Smooth muscle cell (in vitro differentiated cells): ENCODE measurements at regions not wholly inside any gene's neighbourhood (a gene's known extent, or its start where the extent isn't known, plus 50 kb on each side); places are given as distances from the start of the nearest gene placed in this dataset.

Experiments used
- DNase-seq: peaks from one replicate; lab custom pipeline; 2025; ENCODE audit not compliant: unreplicated experiment; lab: John Stamatoyannopoulos, UW
- H2AFZ ChIP-seq: fragments of 200-600 bp; sonication (generic); 2 replicates; pipeline ENCODE4 v1.6.0; 2016; ENCODE audit warnings: antibody characterized with exemption, low read depth, mild to moderate bottlenecking
- H3F3A ChIP-seq: fragments of 200-600 bp; sonication (generic); 2 replicates; pipeline ENCODE4 v1.6.0; 2017; ENCODE audit warnings: antibody characterized with exemption, low read depth
- H3K27ac ChIP-seq: fragments of 200-600 bp; sonication (generic); 2 replicates; pipeline ENCODE4 v1.5.1; 2016; ENCODE audit warnings: low read depth, mild to moderate bottlenecking
- H3K27me3 ChIP-seq: fragments of 200-600 bp; sonication (generic); 2 replicates; pipeline ENCODE4 v1.6.1; 2016; ENCODE audit warnings: low read depth, mild to moderate bottlenecking
- H3K36me3 ChIP-seq: fragments of 200-600 bp; sonication (generic); 2 replicates; pipeline ENCODE4 v1.5.1; 2016; ENCODE audit warnings: low read depth
- H3K4me1 ChIP-seq: fragments of 200-600 bp; sonication (generic); 2 replicates; pipeline ENCODE4 v1.5.1; 2016; ENCODE audit warnings: low read depth
- H3K4me2 ChIP-seq: fragments of 200-600 bp; sonication (generic); 2 replicates; pipeline ENCODE4 v1.6.0; 2016; ENCODE audit warnings: mild to moderate bottlenecking
- H3K4me3 ChIP-seq: fragments of 200-600 bp; sonication (generic); 2 replicates; pipeline ENCODE4 v1.5.1; 2016; ENCODE audit warnings: mild to moderate bottlenecking
- H3K79me2 ChIP-seq: fragments of 200-600 bp; sonication (generic); 2 replicates; pipeline ENCODE4 v1.6.0; 2016; ENCODE audit warnings: low read depth, mild to moderate bottlenecking
- H3K9ac ChIP-seq: fragments of 200-600 bp; sonication (generic); 2 replicates; pipeline ENCODE4 v1.6.0; 2016; ENCODE audit warnings: low read depth
- H3K9me3 ChIP-seq: fragments of 200-600 bp; sonication (generic); replicated peaks from 2 replicates; pipeline ENCODE4 v1.5.1; 2016; ENCODE audit warnings: low read depth
- H4K20me1 ChIP-seq: fragments of 200-600 bp; sonication (generic); 2 replicates; pipeline ENCODE4 v1.6.0; 2016; ENCODE audit warnings: low read depth
- CTCF ChIP-seq: fragments of 200-600 bp; sonication (generic); IDR thresholded peaks from 2 replicates; pipeline ENCODE4 v1.5.1; 2017; ENCODE audit warnings: borderline replicate concordance, mild to moderate bottlenecking, antibody characterized with exemption; ENCODE audit not compliant: insufficient read depth, poor library complexity, severe bottlenecking
- WGBS: methylation state at CpG from one replicate; pipeline ENCODE4 v1.1.7; 2016; ENCODE audit warnings: low lambda C conversion rate; 5-methylcytosine and 5-hydroxymethylcytosine counted together

- Histone ChIP-seq H3K9ac (no peak overlapping the region), H4K20me1 (no peaks in the 10 kb centered on the region), H3K9me3 (no peaks in the 10 kb centered on the region), H3K27me3 (peaks cover 17% of the 10 kb centered on the region), H3K27ac (no peak overlapping the region), H3K4me3 (no peak overlapping the region), H3K4me2 (peak overlapping the region; percentile 42), H2AFZ (no peak overlapping the region), H3K36me3 (no peaks in the 10 kb centered on the region), H3F3A (peaks cover under 1% of the 10 kb centered on the region), H3K79me2 (no peaks in the 10 kb centered on the region), H3K4me1 (peaks cover 8% of the 10 kb centered on the region)
- 80% methylated on average over 4 of the region's 4 CpGs for WGBS
- no peak for DNase-seq
- no peak for TF ChIP-seq CTCF
Observed at GRCh38 chr17:77887110-77887463, 71.4 kb upstream of the TNRC6C start.

GRCh38 chr17:77887464-77888241 is 70.8 kb upstream of the TNRC6C start:
- no peaks in the 10 kb centered on the region for H3K79me2 ChIP-seq
- H3K4me1 ChIP-seq: peaks cover 9% of the 10 kb centered on the region
- no peaks in the 10 kb centered on the region for H3F3A ChIP-seq
- H4K20me1 ChIP-seq: no peaks in the 10 kb centered on the region
- no peak overlapping the region for H3K9ac ChIP-seq
- H3K36me3 ChIP-seq: no peaks in the 10 kb centered on the region
- TF ChIP-seq CTCF: no peak
- 53% methylated on average over 44 of the region's 44 CpGs for WGBS
- H3K27ac ChIP-seq: no peak overlapping the region
- peaks cover 17% of the 10 kb centered on the region for H3K27me3 ChIP-seq
- peak overlapping the region; percentile 22 for H3K4me3 ChIP-seq
- no peak overlapping the region for H2AFZ ChIP-seq
- peak overlapping the region; percentile 42 for H3K4me2 ChIP-seq
- no peak for DNase-seq
- H3K9me3 ChIP-seq: no peaks in the 10 kb centered on the region

GRCh38 chr17:77888242-77889134 is 70.0 kb upstream of the TNRC6C start:
- DNase-seq: no peak
- H3K4me3 ChIP-seq: peak overlapping the region; percentile 22
- peaks cover 13% of the 10 kb centered on the region for H3K4me1 ChIP-seq
- peaks cover 17% of the 10 kb centered on the region for H3K27me3 ChIP-seq
- no peak overlapping the region for H2AFZ ChIP-seq
- H3K9me3 ChIP-seq: no peaks in the 10 kb centered on the region
- TF ChIP-seq CTCF: no peak
- no peak overlapping the region for H3K9ac ChIP-seq
- no peaks in the 10 kb centered on the region for H4K20me1 ChIP-seq
- H3F3A ChIP-seq: no peaks in the 10 kb centered on the region
- peak overlapping the region; percentile 42 for H3K4me2 ChIP-seq
- H3K36me3 ChIP-seq: no peaks in the 10 kb centered on the region
- H3K79me2 ChIP-seq: no peaks in the 10 kb centered on the region
- 82% methylated on average over 13 of the region's 13 CpGs for WGBS
- no peak overlapping the region for H3K27ac ChIP-seq
